HG02852 (cell line): ENCODE measurements at regions not wholly inside any gene's neighbourhood (a gene's known extent, or its start where the extent isn't known, plus 50 kb on each side); places are given as distances from the start of the nearest gene placed in this dataset.

Experiments
- ATAC-seq: cut with Tn5 transposase; IDR thresholded peaks from one replicate; pipeline ENCODE4 v1.9.1; 2021; ENCODE audit warnings: mild to moderate bottlenecking, moderate library complexity; ENCODE audit not compliant: unreplicated experiment

GRCh38 chr4:43898836-43899235, 549.8 kb downstream of the KCTD8 start:
- ATAC-seq = no peak

GRCh38 chr4:43903456-43903855, 545.2 kb downstream of the KCTD8 start:
- ATAC-seq = no peak

- ATAC-seq = no peak
These were observed 530.2 kb downstream of the KCTD8 start for GRCh38 chr4:43918377-43918776.

GRCh38 chr4:43932448-43932847, 516.2 kb downstream of the KCTD8 start:
- no peak for ATAC-seq

- no peak for ATAC-seq
These were observed 504.6 kb downstream of the KCTD8 start for GRCh38 chr4:43943998-43944397.

GRCh38 chr4:43959976-43960375, 488.6 kb downstream of the KCTD8 start:
- no peak for ATAC-seq

GRCh38 chr4:43968011-43968410, 480.6 kb downstream of the KCTD8 start:
- ATAC-seq = no peak

GRCh38 chr4:43983610-43984009, 465.0 kb downstream of the KCTD8 start:
- no peak for ATAC-seq

GRCh38 chr4:43987331-43987944, 461.2 kb downstream of the KCTD8 start:
- ATAC-seq = no peak

- ATAC-seq = no peak
These were observed 458.1 kb downstream of the KCTD8 start for GRCh38 chr4:43990551-43990950.

- no peak for ATAC-seq
These were observed 457.6 kb downstream of the KCTD8 start for GRCh38 chr4:43990963-43991362.

GRCh38 chr4:43992552-43992951, 456.1 kb downstream of the KCTD8 start:
- no peak for ATAC-seq

GRCh38 chr4:43993196-43993902, 455.3 kb downstream of the KCTD8 start:
- no peak for ATAC-seq

- no peak for ATAC-seq
These were observed 448.9 kb downstream of the KCTD8 start for GRCh38 chr4:43999669-44000068.

- no peak for ATAC-seq
These were observed 446.2 kb downstream of the KCTD8 start for GRCh38 chr4:44002368-44002767.

- no peak for ATAC-seq
These were observed 431.8 kb downstream of the KCTD8 start for GRCh38 chr4:44016570-44017421.

- no peak for ATAC-seq
These were observed 431.2 kb downstream of the KCTD8 start for GRCh38 chr4:44017422-44017739.

- no peak for ATAC-seq
These were observed 428.9 kb downstream of the KCTD8 start for GRCh38 chr4:44019721-44020120.

GRCh38 chr4:44025376-44026020, 423.1 kb downstream of the KCTD8 start:
- no peak for ATAC-seq

GRCh38 chr4:44038811-44039210, 409.8 kb downstream of the KCTD8 start:
- ATAC-seq = no peak

- no peak for ATAC-seq
These were observed 402.1 kb downstream of the KCTD8 start for GRCh38 chr4:44046491-44046890.
